ENCODE measurements at regions not wholly inside any gene's neighbourhood (a gene's known extent, or its start where the extent isn't known, plus 50 kb on each side); places are given as distances from the start of the nearest gene placed in this dataset.

GRCh38 chr6:154592199-154592860 lies 81.8 kb upstream of the CNKSR3 start:
- Histone ChIP-seq H3K4me2 (no peak overlapping the region), H3K4me1 (no peaks in the 10 kb centered on the region), H3K27ac (no peak overlapping the region), H3K4me3 (no peak overlapping the region), H3K9me3 (no peaks in the 10 kb centered on the region)
- DNase-seq (ENCODE audit: low read depth in 1 of 2, low spot score in 1 of 2) (no peak), ATAC-seq (no peak), FAIRE-seq (no peak)
- ChIA-PET POLR2A (no interaction called here), CTCF (no interaction called here)
- WGBS (ENCODE audit: missing lambda C conversion rate), result 88% methylated on average over 10 of the region's 10 CpGs
- TF ChIP-seq TFCP2L1 (CRISPR knock-in tag; IDR thresholded peaks at IDR 0.05) (no peak), EP300 (IDR thresholded peaks at IDR 0.05) (no peak), RCOR1 (IDR thresholded peaks at IDR 0.05; ENCODE audit: low read depth, low read length) (no peak), KDM1A (IDR thresholded peaks at IDR 0.05; ENCODE audit: low read depth) (no peak), MAFK (IDR thresholded peaks at IDR 0.05; ENCODE audit: partially characterized antibody) (no peak), SMC3 (IDR thresholded peaks at IDR 0.05) (no peak), CHD2 (IDR thresholded peaks at IDR 0.05; ENCODE audit: low read length, partially characterized antibody) (no peak), MYC (IDR thresholded peaks at IDR 0.05; ENCODE audit: borderline replicate concordance, low read length) (no peak), PHF8 (IDR thresholded peaks at IDR 0.05; ENCODE audit: borderline replicate concordance, low read depth) (no peak), RNF2 (IDR thresholded peaks at IDR 0.05; ENCODE audit: borderline replicate concordance, low read depth) (no peak), ATOH8 (CRISPR knock-in tag; IDR thresholded peaks at IDR 0.05; ENCODE audit: low read depth) (no peak), HMGXB4 (CRISPR knock-in tag; IDR thresholded peaks at IDR 0.05; ENCODE audit: borderline replicate concordance) (no peak), ZC3H11A (IDR thresholded peaks at IDR 0.05) (no peak), EHF (CRISPR knock-in tag; IDR thresholded peaks at IDR 0.05) (no peak), RFX5 (IDR thresholded peaks at IDR 0.05) (no peak)
- TF ChIP-seq, protein P1, sequence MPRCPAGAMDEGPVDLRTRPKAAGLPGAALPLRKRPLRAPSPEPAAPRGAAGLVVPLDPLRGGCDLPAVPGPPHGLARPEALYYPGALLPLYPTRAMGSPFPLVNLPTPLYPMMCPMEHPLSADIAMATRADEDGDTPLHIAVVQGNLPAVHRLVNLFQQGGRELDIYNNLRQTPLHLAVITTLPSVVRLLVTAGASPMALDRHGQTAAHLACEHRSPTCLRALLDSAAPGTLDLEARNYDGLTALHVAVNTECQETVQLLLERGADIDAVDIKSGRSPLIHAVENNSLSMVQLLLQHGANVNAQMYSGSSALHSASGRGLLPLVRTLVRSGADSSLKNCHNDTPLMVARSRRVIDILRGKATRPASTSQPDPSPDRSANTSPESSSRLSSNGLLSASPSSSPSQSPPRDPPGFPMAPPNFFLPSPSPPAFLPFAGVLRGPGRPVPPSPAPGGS (IDR thresholded peaks at IDR 0.05), result no peak
- TF ChIP-seq, protein P2, sequence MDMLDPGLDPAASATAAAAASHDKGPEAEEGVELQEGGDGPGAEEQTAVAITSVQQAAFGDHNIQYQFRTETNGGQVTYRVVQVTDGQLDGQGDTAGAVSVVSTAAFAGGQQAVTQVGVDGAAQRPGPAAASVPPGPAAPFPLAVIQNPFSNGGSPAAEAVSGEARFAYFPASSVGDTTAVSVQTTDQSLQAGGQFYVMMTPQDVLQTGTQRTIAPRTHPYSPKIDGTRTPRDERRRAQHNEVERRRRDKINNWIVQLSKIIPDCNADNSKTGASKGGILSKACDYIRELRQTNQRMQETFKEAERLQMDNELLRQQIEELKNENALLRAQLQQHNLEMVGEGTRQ (IDR thresholded peaks at IDR 0.05), result no peak

GRCh38 chr6:154593122-154593521 lies 82.6 kb upstream of the CNKSR3 start:
- ChIA-PET POLR2A (no interaction called here), CTCF (no interaction called here)
- H3K4me1 ChIP-seq, result no peaks in the 10 kb centered on the region
- FAIRE-seq (no peak), ATAC-seq (no peak), DNase-seq (ENCODE audit: low read depth in 1 of 2, low spot score in 1 of 2) (no peak)
- TF ChIP-seq RFX5 (IDR thresholded peaks at IDR 0.05), result no peak
- TF ChIP-seq ZC3H11A (IDR thresholded peaks at IDR 0.05), result no peak
- TF ChIP-seq RAD21 (conservative IDR thresholded peaks at IDR 0.05 in 1 of 2, IDR thresholded peaks at IDR 0.05 in 1 of 2), result no peak
- no peak for TF ChIP-seq KDM1A (IDR thresholded peaks at IDR 0.05; ENCODE audit: low read depth)
- no peak for TF ChIP-seq POLR2AphosphoS2 (conservative IDR thresholded peaks at IDR 0.05; ENCODE audit: low read length)
- TF ChIP-seq, protein P1 (IDR thresholded peaks at IDR 0.05), result no peak
- TF ChIP-seq BHLHE40 (IDR thresholded peaks at IDR 0.05; ENCODE audit: low read depth, low read length), result no peak
- TF ChIP-seq MAFK (IDR thresholded peaks at IDR 0.05; ENCODE audit: partially characterized antibody), result no peak
- TF ChIP-seq ZNF302 (CRISPR knock-in tag; IDR thresholded peaks at IDR 0.05), result no peak
- TF ChIP-seq FOSL2 (IDR thresholded peaks at IDR 0.05), result no peak
- no peak for TF ChIP-seq FOSL2 (CRISPR knock-in tag; IDR thresholded peaks at IDR 0.05)
- no peak for TF ChIP-seq MYC (IDR thresholded peaks at IDR 0.05; ENCODE audit: borderline replicate concordance, low read length)
- TF ChIP-seq ESRRA (IDR thresholded peaks at IDR 0.05; ENCODE audit: borderline replicate concordance, low read length), result no peak
- no peaks in the 10 kb centered on the region for H3K9me3 ChIP-seq
- 83% methylated on average over 7 of the region's 7 CpGs for WGBS (ENCODE audit: missing lambda C conversion rate)
- no peak overlapping the region for H3K4me3 ChIP-seq
- no peak overlapping the region for H3K4me2 ChIP-seq
- no peak overlapping the region for H3K27ac ChIP-seq

Data from A549 (cell line).